Activated T-cell treated with anti-CD3 and anti-CD28 coated beads, Interleukin-2, amount 50 U/mL, for 4 hours (primary cell): ENCODE measurements at regions not wholly inside any gene's neighbourhood (a gene's known extent, or its start where the extent isn't known, plus 50 kb on each side); places are given as distances from the start of the nearest gene placed in this dataset.

Experiments used
- ATAC-seq, 2 donors: fragments of 200-7000 bp; cut with Tn5 transposase; one replicate each; pipeline ENCODE4 v1.10.0; 2021
- DNase-seq: peaks from one replicate; pipeline ENCODE4 v3.0.0-alpha.2; 2020
- H3K27me3 Mint-ChIP-seq: one replicate; pipeline ENCODE4 v1.8.0; 2021; ENCODE audit warnings: low read depth, mixed read lengths
- H3K36me3 Mint-ChIP-seq: one replicate; pipeline ENCODE4 v1.8.0; 2022; ENCODE audit warnings: mixed read lengths; ENCODE audit not compliant: insufficient read depth
- H3K4me1 Mint-ChIP-seq: one replicate; pipeline ENCODE4 v1.8.0; 2021; ENCODE audit warnings: low read depth, mixed read lengths
- H3K4me3 Mint-ChIP-seq: one replicate; pipeline ENCODE4 v1.8.0; 2021; ENCODE audit warnings: mild to moderate bottlenecking, moderate library complexity, mixed read lengths
- H3K9me3 Mint-ChIP-seq: one replicate; pipeline ENCODE4 v1.8.0; 2021; ENCODE audit warnings: mixed read lengths

- no peak for DNase-seq
- H3K36me3 Mint-ChIP-seq = no peaks in the 10 kb centered on the region
Observed at GRCh38 chr4:79023799-79024770, 84.8 kb upstream of the PAQR3 start.

GRCh38 chr4:79022529-79022928 lies 83.3 kb upstream of the PAQR3 start:
- no peaks in the 10 kb centered on the region for H3K36me3 Mint-ChIP-seq

More at GRCh38 chr4:79023799-79024770, 84.8 kb upstream of the PAQR3 start:
- no peak for ATAC-seq
- H3K27me3 Mint-ChIP-seq = peaks cover 3% of the 10 kb centered on the region
- H3K9me3 Mint-ChIP-seq = no peaks in the 10 kb centered on the region
- H3K4me3 Mint-ChIP-seq = no peak overlapping the region
- H3K4me1 Mint-ChIP-seq = no peaks in the 10 kb centered on the region

DNA sequence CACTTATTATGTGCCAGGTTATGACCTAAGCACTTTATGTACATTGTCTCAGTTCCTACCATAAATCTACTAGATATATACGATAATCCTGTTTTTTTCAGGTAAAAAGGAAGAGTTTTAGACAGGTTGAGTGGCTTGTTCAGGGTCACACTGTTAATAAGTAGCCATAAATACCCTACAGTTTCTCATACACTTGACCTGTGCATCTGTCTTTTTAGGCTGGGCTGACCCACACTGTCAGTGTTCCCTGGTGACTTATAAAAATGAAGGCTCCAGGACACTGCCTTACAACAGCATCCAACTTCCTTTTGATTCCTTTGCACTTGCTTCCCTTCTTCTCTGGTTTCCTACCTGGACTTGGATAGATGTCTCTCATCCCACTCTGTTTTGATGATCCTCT lies 78.2 kb upstream of the PAQR3 start:
- peaks cover 2% of the 10 kb centered on the region for H3K27me3 Mint-ChIP-seq
- no peaks in the 10 kb centered on the region for H3K4me1 Mint-ChIP-seq
- no peaks in the 10 kb centered on the region for H3K9me3 Mint-ChIP-seq
- DNase-seq (no peak), ATAC-seq (no peak)
- no peak overlapping the region for H3K4me3 Mint-ChIP-seq
- H3K36me3 Mint-ChIP-seq = no peaks in the 10 kb centered on the region

More at GRCh38 chr4:79022529-79022928, 83.3 kb upstream of the PAQR3 start:
- Mint-ChIP-seq H3K9me3 (no peaks in the 10 kb centered on the region), H3K4me1 (no peaks in the 10 kb centered on the region), H3K27me3 (peaks cover 2% of the 10 kb centered on the region), H3K4me3 (no peak overlapping the region)
- DNase-seq = no peak
- no peak for ATAC-seq

DNA sequence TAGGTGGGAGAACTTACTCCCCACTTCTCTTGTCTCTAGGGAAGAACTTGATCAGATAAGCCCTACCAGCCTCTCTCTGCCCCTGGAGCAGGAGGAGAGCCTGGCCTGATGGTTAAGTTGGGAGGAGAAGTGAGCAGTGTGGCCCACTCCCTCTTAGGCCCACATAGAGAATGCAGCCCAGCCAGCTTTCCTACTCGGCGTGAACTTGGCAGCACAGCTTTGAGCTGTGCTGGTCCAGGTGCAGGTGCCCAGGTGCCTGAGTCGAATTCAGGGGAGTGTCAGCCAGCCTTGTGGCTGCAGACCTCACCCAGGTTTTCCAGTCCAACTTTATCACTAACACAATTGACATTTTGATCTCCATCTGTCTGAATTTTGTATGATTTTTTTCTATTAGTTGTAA lies 77.6 kb upstream of the PAQR3 start:
- ATAC-seq (no peak), DNase-seq (no peak)
- Mint-ChIP-seq H3K9me3 (no peaks in the 10 kb centered on the region), H3K4me1 (no peaks in the 10 kb centered on the region), H3K36me3 (no peaks in the 10 kb centered on the region), H3K27me3 (peaks cover 5% of the 10 kb centered on the region), H3K4me3 (no peak overlapping the region)

DNA sequence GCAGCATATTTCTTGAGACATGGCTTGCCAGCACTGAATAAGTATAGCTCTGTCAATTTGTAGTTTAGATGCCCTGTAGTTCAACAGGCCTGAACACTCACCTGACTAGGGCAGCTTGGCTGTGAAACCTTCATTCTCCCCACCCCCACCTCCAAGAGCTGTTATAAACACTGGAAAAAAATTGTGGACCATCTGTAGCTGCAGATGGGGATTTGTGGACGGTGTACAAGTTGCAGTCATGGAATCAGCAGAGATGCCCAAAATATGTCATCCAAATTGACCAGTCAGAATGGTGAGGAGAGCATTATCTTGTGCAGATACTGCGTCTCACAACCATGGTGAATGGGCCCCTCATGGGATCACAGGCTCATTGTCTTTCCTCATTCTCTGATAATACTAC lies 76.2 kb upstream of the PAQR3 start:
- Mint-ChIP-seq H3K9me3 (no peaks in the 10 kb centered on the region), H3K36me3 (no peaks in the 10 kb centered on the region)

DNA sequence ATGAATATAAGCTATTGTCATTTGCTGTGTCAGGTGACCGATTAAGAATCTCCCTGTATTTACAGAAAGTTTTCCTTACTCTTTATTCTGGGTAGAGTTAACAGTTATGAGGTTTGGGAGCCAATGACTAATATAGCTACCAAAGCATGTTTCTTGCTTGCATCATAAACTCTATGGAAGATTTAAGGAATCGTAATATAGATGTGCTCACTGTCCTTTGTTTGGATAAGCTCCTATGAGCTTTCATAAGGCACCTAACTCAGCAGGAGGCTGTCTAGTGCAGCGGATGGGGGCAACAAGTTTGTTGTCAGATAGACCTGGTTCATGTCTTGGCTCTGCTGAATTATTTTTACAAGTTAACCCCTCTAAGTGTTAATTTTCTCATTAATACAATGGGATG lies 75.0 kb upstream of the PAQR3 start:
- Mint-ChIP-seq H3K4me3 (no peak overlapping the region), H3K27me3 (peaks cover 8% of the 10 kb centered on the region), H3K36me3 (no peaks in the 10 kb centered on the region), H3K9me3 (no peaks in the 10 kb centered on the region), H3K4me1 (no peaks in the 10 kb centered on the region)
- ATAC-seq = no peak
- DNase-seq = no peak

More for the DNA sequence above, 76.2 kb upstream of the PAQR3 start:
- no peak for DNase-seq
- no peak overlapping the region for H3K4me3 Mint-ChIP-seq
- ATAC-seq = no peak
- no peaks in the 10 kb centered on the region for H3K4me1 Mint-ChIP-seq
- H3K27me3 Mint-ChIP-seq = peaks cover 3% of the 10 kb centered on the region

GRCh38 chr4:79013756-79014155 lies 74.5 kb upstream of the PAQR3 start:
- no peaks in the 10 kb centered on the region for H3K4me1 Mint-ChIP-seq
- H3K4me3 Mint-ChIP-seq = no peak overlapping the region
- H3K27me3 Mint-ChIP-seq = peaks cover 8% of the 10 kb centered on the region
- no peaks in the 10 kb centered on the region for H3K36me3 Mint-ChIP-seq
- DNase-seq (no peak), ATAC-seq (no peak)
- no peaks in the 10 kb centered on the region for H3K9me3 Mint-ChIP-seq

DNA sequence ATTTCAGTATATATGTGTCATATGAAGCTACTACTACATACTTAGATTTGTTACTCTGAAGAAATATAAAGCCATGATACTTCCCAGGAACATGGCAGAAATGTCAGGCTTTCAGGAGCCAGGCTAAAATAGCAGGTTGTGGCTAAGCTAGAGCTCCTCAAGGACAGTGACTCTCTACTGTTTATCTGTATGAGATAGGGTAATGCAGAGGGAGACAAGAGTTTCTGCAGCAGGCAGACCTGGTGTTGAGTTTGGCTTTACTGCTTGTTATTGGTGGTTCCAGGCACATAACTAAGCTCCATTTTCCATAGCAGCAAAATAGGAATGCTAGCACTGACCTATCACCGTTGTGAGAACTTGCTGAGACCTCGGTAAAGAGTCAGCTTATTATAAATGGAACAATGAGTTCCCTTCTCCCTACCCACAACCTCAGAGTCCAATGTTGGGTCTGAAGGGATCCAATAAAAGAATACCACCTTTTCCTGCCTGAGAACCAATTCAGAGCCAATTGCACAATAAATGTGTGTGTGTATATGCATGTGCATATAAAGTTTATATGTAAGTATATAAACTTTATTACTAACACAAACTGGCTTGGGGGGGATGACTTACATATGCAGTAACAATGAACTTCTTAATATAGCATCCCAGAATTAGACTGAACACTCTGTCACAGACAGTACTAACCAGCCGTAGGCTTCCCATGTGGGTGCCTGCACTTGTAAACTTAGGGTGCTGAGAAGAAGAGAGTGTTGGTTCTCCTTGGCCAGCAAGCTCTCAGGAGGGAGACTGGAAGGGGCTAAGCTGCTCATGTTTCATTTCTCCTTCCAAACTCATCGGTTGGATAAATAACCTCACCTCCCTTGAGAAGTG lies 51.9 kb upstream of the PAQR3 start:
- DNase-seq (no peak), ATAC-seq (no peak)
- Mint-ChIP-seq H3K4me3 (no peak overlapping the region), H3K4me1 (no peaks in the 10 kb centered on the region), H3K9me3 (no peaks in the 10 kb centered on the region), H3K36me3 (no peaks in the 10 kb centered on the region), H3K27me3 (peaks cover 7% of the 10 kb centered on the region)

DNA sequence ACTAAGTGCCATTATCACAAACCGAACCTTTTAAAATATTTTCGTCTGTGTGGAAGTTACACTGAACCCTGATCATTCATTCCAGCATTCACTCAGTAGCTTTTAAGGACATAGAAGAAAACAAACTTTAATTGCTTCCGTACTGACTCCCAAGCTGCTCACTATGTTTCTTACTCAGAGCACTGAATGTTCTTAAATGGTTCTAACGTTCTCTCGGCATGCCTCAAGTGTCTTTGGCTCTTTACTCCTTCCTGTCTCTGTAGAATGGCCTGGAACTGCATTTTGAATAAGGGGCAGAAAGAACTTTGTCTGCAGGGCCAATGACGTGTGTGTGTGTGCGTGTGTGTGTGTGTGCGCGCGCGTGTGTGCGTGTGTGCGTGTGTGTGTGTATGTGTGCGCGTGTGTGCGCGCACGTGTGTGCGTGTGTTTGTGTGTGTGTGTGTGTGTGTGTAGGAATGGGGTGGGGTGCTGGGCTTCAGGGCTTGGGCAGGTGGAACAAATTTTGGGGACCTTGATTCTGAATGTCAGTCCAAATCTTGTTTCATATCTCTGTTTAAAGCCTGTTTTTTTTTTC lies 50.5 kb upstream of the PAQR3 start:
- Mint-ChIP-seq H3K4me3 (no peak overlapping the region), H3K27me3 (peaks cover 13% of the 10 kb centered on the region), H3K4me1 (no peaks in the 10 kb centered on the region), H3K36me3 (no peaks in the 10 kb centered on the region), H3K9me3 (no peaks in the 10 kb centered on the region)
- DNase-seq (no peak), ATAC-seq (no peak)
